D721Med (cell line): ENCODE measurements at regions not wholly inside any gene's neighbourhood (a gene's known extent, or its start where the extent isn't known, plus 50 kb on each side); places are given as distances from the start of the nearest gene placed in this dataset.

Experiments used
- DNase-seq: peaks from one replicate; pipeline ENCODE4 v3.0.0; 2011; ENCODE audit warnings: low spot score; ENCODE audit not compliant: insufficient read length
- FAIRE-seq: peaks from 2 replicates; lab custom pipeline; 2011; peaks lifted over from hg19 to GRCh38; lab: Jason Lieb, UNC
- CTCF ChIP-seq: IDR thresholded peaks from 2 replicates; pipeline ENCODE4 v1.5.1; 2012; ENCODE audit warnings: mild to moderate bottlenecking, control low read depth; ENCODE audit not compliant: insufficient read depth; ENCODE audit errors: missing control alignments

GRCh38 chr2:23311186-23311585, 73.8 kb upstream of the KLHL29 start:
- DNase-seq (no peak), FAIRE-seq (no peak)
- no peak for TF ChIP-seq CTCF

- DNase-seq (no peak), FAIRE-seq (no peak)
- TF ChIP-seq CTCF = peak; percentile 56
These were observed 71.9 kb upstream of the KLHL29 start for GRCh38 chr2:23312996-23313606.

- no peak for FAIRE-seq
- no peak for TF ChIP-seq CTCF
- no peak for DNase-seq
These were observed 70.3 kb upstream of the KLHL29 start for GRCh38 chr2:23314687-23315086.

- TF ChIP-seq CTCF = no peak
- no peak for FAIRE-seq
- no peak for DNase-seq
These were observed 64.9 kb upstream of the KLHL29 start for GRCh38 chr2:23320058-23320457.

GRCh38 chr2:23321751-23322150, 63.2 kb upstream of the KLHL29 start:
- no peak for TF ChIP-seq CTCF
- no peak for FAIRE-seq
- no peak for DNase-seq

- DNase-seq = no peak
- no peak for TF ChIP-seq CTCF
- FAIRE-seq = no peak
These were observed 62.3 kb upstream of the KLHL29 start for GRCh38 chr2:23322567-23323197.
